ENCODE measurements at regions not wholly inside any gene's neighbourhood (a gene's known extent, or its start where the extent isn't known, plus 50 kb on each side); places are given as distances from the start of the nearest gene placed in this dataset.
"Not testable (repeated sequence)": the region's sequence is repeated elsewhere in the genome, so short reads cannot be mapped to it uniquely, and the experiment has no call there.

DNA sequence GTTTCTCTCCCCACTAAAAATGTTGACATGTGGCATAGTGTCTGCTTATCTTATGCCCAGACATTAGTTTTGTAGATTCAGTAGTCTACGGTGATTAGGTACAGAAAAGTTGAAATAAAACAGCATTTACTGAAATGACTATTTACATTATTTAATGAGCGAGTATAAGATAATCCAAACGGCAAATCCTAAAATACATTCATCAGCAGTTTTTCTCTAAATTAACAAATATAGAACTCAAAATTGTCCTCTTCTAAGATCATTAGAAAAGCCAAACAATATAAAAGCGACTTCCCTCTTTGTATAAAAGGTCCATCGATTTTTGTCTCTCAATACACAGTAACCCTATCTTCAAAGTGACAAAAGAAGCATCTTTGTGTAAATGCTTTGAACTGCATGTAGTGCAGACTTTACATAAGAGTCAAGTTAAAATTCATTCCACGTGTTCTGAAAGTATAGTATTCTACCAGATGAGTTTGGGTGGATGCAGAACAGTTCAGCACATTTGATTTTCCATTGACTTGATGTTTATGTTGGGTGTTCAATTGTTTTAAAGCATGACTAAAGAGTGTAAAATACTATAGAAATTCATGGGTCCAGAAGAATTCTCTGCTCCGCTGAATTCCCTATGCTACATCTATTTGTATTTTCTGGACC lies 480.8 kb upstream of the DPH6 start:
- no peaks in the 10 kb centered on the region for H3K9me3 ChIP-seq
- intact Hi-C loops (cut with DNase I; ENCODE audit: low total_unique reads): no loop called here
- no peak overlapping the region for H3K27ac ChIP-seq
- H3K4me1 ChIP-seq: no peaks in the 10 kb centered on the region
- H3K27me3 ChIP-seq: no peaks in the 10 kb centered on the region
- H3K4me3 ChIP-seq: no peak overlapping the region
- DNase-seq: no peak
- H3K36me3 ChIP-seq: no peaks in the 10 kb centered on the region
- TF ChIP-seq CTCF (IDR thresholded peaks at IDR 0.05) (no peak), POLR2A (IDR thresholded peaks at IDR 0.05) (no peak)

GRCh38 chr15:36029606-36030210 lies 483.7 kb upstream of the DPH6 start:
- no peak for DNase-seq
- Histone ChIP-seq H3K4me1 (no peaks in the 10 kb centered on the region), H3K4me3 (no peak overlapping the region), H3K36me3 (no peaks in the 10 kb centered on the region), H3K27me3 (no peaks in the 10 kb centered on the region), H3K27ac (no peak overlapping the region), H3K9me3 (no peaks in the 10 kb centered on the region)
- intact Hi-C loops (cut with DNase I; ENCODE audit: low total_unique reads): no loop called here
- no peak for TF ChIP-seq POLR2A (IDR thresholded peaks at IDR 0.05)
- TF ChIP-seq CTCF (IDR thresholded peaks at IDR 0.05): no peak

DNA sequence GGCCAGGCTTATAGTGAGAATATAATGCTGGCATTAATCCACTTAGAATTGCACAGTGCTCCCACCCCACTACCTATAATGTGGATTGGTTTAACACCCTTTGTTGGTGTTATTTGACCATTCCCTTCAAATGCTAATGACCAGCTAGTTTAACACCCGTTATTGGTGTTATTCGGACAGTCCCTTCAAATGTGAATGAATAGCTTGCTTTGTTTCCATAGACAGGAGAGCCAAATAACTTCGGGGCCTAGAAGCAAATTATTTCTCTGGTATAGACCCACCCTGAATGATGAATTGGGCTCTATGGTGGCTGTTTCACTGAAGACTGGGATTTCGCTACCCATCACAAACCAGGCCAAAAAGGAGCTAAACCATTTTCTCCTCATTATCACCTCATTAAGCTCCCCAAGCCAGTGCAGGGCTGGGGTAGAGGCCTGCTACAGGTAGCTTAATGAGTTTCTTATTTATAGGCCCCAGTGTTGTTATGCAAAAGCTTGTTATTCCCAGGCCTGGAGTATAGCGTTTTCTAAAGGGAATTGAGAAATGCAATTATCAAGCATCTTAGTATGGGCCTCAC lies 494.1 kb upstream of the DPH6 start:
- intact Hi-C loops (cut with DNase I; ENCODE audit: low total_unique reads): no loop called here
- Histone ChIP-seq H3K36me3 (no peaks in the 10 kb centered on the region), H3K9me3 (no peaks in the 10 kb centered on the region), H3K4me3 (no peak overlapping the region), H3K4me1 (no peaks in the 10 kb centered on the region), H3K27ac (no peak overlapping the region), H3K27me3 (no peaks in the 10 kb centered on the region)
- TF ChIP-seq CTCF (IDR thresholded peaks at IDR 0.05): no peak
- TF ChIP-seq POLR2A (IDR thresholded peaks at IDR 0.05): no peak
- no peak for DNase-seq

- H3K4me1 ChIP-seq; DNase-seq; intact Hi-C loops (cut with DNase I; ENCODE audit: low total_unique reads); H3K27me3 ChIP-seq; H3K9me3 ChIP-seq; H3K4me3 ChIP-seq; H3K27ac ChIP-seq; H3K36me3 ChIP-seq: not testable (repeated sequence)
Observed at GRCh38 chr15:36047018-36047716, 501.2 kb upstream of the DPH6 start.

DNA sequence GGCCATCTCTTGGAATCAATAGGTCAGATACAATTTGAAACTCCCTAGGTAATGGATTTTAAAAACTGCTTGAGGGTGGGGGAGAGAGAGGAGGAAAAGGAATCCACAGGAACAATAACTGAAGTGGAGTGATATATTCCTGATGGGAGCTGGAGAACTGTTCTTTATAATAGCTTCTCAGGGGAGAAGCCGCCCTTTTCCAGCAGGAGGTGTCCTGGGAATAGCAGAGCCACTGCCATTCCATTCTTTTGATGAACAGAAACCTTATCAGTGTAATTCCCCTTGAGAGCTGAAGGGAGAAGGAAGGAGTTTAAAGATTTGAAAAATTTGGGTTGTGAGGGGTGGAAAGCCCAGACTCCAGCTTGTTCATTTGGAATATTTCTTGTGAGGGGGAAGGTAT lies 504.9 kb upstream of the DPH6 start:
- TF ChIP-seq POLR2A (IDR thresholded peaks at IDR 0.05) (no peak), CTCF (IDR thresholded peaks at IDR 0.05) (no peak)
- no peaks in the 10 kb centered on the region for H3K27me3 ChIP-seq
- DNase-seq: no peak
- H3K4me3 ChIP-seq: no peak overlapping the region
- no peak overlapping the region for H3K27ac ChIP-seq
- intact Hi-C loops (cut with DNase I; ENCODE audit: low total_unique reads): no loop called here
- no peaks in the 10 kb centered on the region for H3K36me3 ChIP-seq
- H3K4me1 ChIP-seq: no peaks in the 10 kb centered on the region
- no peaks in the 10 kb centered on the region for H3K9me3 ChIP-seq

GRCh38 chr15:36052641-36053040 lies 506.7 kb upstream of the DPH6 start:
- H3K36me3 ChIP-seq; H3K4me1 ChIP-seq; H3K27ac ChIP-seq; H3K27me3 ChIP-seq; DNase-seq; H3K4me3 ChIP-seq; intact Hi-C loops (cut with DNase I; ENCODE audit: low total_unique reads); H3K9me3 ChIP-seq: not testable (repeated sequence)
